ENCODE measurements at regions not wholly inside any gene's neighbourhood (a gene's known extent, or its start where the extent isn't known, plus 50 kb on each side); places are given as distances from the start of the nearest gene placed in this dataset.

GRCh38 chr16:51888016-51888415 is 658.9 kb downstream of the TOX3 start:
- H4K20me1 ChIP-seq (replicated peaks; ENCODE audit: control insufficient read depth, extremely low read depth, insufficient read depth, low read length), result no peaks in the 10 kb centered on the region
- no peak for TF ChIP-seq JUN (IDR thresholded peaks at IDR 0.05; ENCODE audit: borderline replicate concordance, insufficient read depth, insufficient read length, low read depth)
- TF ChIP-seq EZH2 (IDR thresholded peaks at IDR 0.05; ENCODE audit: borderline replicate concordance, low read depth, low read length, severe bottlenecking), result no peak
- TF ChIP-seq GATA2 (IDR thresholded peaks at IDR 0.05; ENCODE audit: insufficient read depth, insufficient read length, low read depth, low read length), result no peak
- TF ChIP-seq CTCF (IDR thresholded peaks at IDR 0.05; ENCODE audit: extremely low read depth in 1 of 2, insufficient read depth in 1 of 2, low read depth in 1 of 2, low read length in 2 of 2), result no peak
- TF ChIP-seq MAX (IDR thresholded peaks at IDR 0.05; ENCODE audit: insufficient read depth, insufficient read length), result no peak
- no peak for TF ChIP-seq POLR2A (IDR thresholded peaks at IDR 0.05; ENCODE audit: low read depth, low read length)
- TF ChIP-seq MYC (IDR thresholded peaks at IDR 0.05; ENCODE audit: low read depth, low read length), result no peak
- TF ChIP-seq FOS (IDR thresholded peaks at IDR 0.05; ENCODE audit: borderline replicate concordance, insufficient read depth, low read length), result no peak
- TF ChIP-seq POLR2AphosphoS5 (IDR thresholded peaks at IDR 0.05; ENCODE audit: insufficient read depth, low read depth, low read length), result no peak
- ChIA-PET CTCF (no interaction called here), POLR2A (no interaction called here)
- no peaks in the 10 kb centered on the region for H3K27me3 ChIP-seq (ENCODE audit: control insufficient read depth in 2 of 2, insufficient read depth in 2 of 2, low read length in 2 of 2)
- no peak overlapping the region for H3K4me2 ChIP-seq (ENCODE audit: insufficient read depth, low read length)
- H3K79me2 ChIP-seq (ENCODE audit: control insufficient read depth, insufficient read depth, low read length), result no peaks in the 10 kb centered on the region
- H3K4me1 ChIP-seq (ENCODE audit: control insufficient read depth, extremely low read depth, insufficient read depth, low read length), result no peaks in the 10 kb centered on the region
- BruUV-seq (replicated peaks), result no TSS peak
- no peaks in the 10 kb centered on the region for H3K9me1 ChIP-seq (replicated peaks; ENCODE audit: control insufficient read depth, extremely low read depth, insufficient read depth, low read length)
- H2AFZ ChIP-seq (ENCODE audit: low read depth, low read length), result no peak overlapping the region
- no peaks in the 10 kb centered on the region for H3K9me3 ChIP-seq (replicated peaks; ENCODE audit: control insufficient read depth, insufficient read depth, low read length)
- no peak overlapping the region for H3K27ac ChIP-seq (ENCODE audit: insufficient read depth, low read depth, low read length)
- dilution Hi-C loops (cut with MboI; ENCODE audit: extremely low pct_ligation_motif_present, low sequenced_read_pairs), result no loop called here
- H3K4me3 ChIP-seq (replicated peaks in 1 of 3; ENCODE audit: insufficient read depth in 1 of 3, low read depth in 1 of 3, low read length in 3 of 3), result no peak overlapping the region
- H3K9ac ChIP-seq (replicated peaks; ENCODE audit: extremely low read depth, insufficient read depth, low read length), result no peak overlapping the region
- no peak for DNase-seq (ENCODE audit: low read depth, low spot score)
- FAIRE-seq, result no peak
- intact Hi-C loops (cut with micrococcal nuclease), result no loop called here
- no peaks in the 10 kb centered on the region for H3K36me3 ChIP-seq (ENCODE audit: control insufficient read depth in 2 of 2, extremely low read depth in 1 of 2, insufficient read depth in 2 of 2, low read length in 2 of 2)

All from endothelial cell of umbilical vein (primary cell).